ENCODE measurements at regions not wholly inside any gene's neighbourhood (a gene's known extent, or its start where the extent isn't known, plus 50 kb on each side); places are given as distances from the start of the nearest gene placed in this dataset.
"Not testable (repeated sequence)": the region's sequence is repeated elsewhere in the genome, so short reads cannot be mapped to it uniquely, and the experiment has no call there.

DNA sequence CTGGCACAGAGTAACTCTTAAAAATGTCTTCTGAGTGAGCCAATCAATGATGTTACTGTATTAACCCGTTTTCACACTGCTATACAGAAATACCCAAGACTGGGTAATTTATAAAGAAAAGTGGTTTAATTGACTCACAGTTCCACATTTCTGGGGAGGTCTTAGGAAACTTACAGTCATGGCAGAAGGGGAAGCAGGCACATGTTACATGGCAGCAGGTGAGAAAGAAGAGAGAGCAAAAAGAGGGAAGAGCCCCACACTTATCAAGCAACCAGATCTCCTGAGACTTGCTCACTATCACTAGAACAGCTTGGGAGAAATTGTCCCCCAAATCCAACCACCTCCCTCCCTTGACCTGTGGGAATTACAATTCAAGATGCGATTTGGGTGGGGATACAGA is 97.6 kb upstream of the MIR17HG start:
- Histone ChIP-seq H3K4me1 (ENCODE audit: control insufficient read depth in 1 of 2, insufficient read depth in 2 of 2, low read length in 2 of 2) (no peaks in the 10 kb centered on the region), H3K36me3 (ENCODE audit: control insufficient read depth in 1 of 2, insufficient read depth in 2 of 2, low read length in 2 of 2) (no peaks in the 10 kb centered on the region), H3K9me3 (ENCODE audit: control insufficient read depth in 1 of 2, insufficient read depth in 1 of 2, low read depth in 1 of 2, low read length in 2 of 2) (0 out of 4 replicates have a peak, but pooled peaks cover 0 to 4% of the 10 kb centered on the region in 2 experiments), H3K4me2 (ENCODE audit: low read length) (no peak overlapping the region), H3K27me3 (ENCODE audit: insufficient read depth, low read length) (peaks cover 6% of the 10 kb centered on the region), H3K27ac (ENCODE audit: low read depth, low read length) (no peak overlapping the region), H3K79me2 (ENCODE audit: insufficient read depth, low read length) (no peaks in the 10 kb centered on the region), H3K9ac (ENCODE audit: low read length) (no peak overlapping the region), H2AFZ (ENCODE audit: low read depth, low read length, poor library complexity, severe bottlenecking) (no peak overlapping the region), H3K4me3 (replicated peaks in 1 of 2; ENCODE audit: low read depth in 1 of 2, low read length in 2 of 2) (no peak overlapping the region), H4K20me1 (ENCODE audit: insufficient read depth) (no peaks in the 10 kb centered on the region), H3K9me2 (ENCODE audit: insufficient read depth) (no peaks in the 10 kb centered on the region)
- ChIA-PET POLR2A (no interaction called here), CTCF (no interaction called here), RAD21 (ENCODE audit: low non-redundant PET in 1 of 2, low total read pairs in 2 of 2, uncharacterized antibody in 2 of 2, unreplicated experiment in 2 of 2) (no interaction called here)
- DNase-seq (ENCODE audit: low read depth, low spot score) (no peak), ATAC-seq (no peak)
- intact Hi-C loops (cut with micrococcal nuclease) = loop anchor here (5.0 kb wide), 1 partner anchor 118 kb away; no protein-coding TSS in a partner anchor
- no TSS peak for BruUV-seq (replicated peaks)
- TF ChIP-seq FOSL1 (IDR thresholded peaks at IDR 0.05; ENCODE audit: low read depth) (no peak), YY1 (IDR thresholded peaks at IDR 0.05; ENCODE audit: extremely low read depth, insufficient replicate concordance, low read depth, low read length) (no peak), REST (IDR thresholded peaks at IDR 0.05; ENCODE audit: low read depth) (no peak), CEBPB (IDR thresholded peaks at IDR 0.05; ENCODE audit: low read depth) (no peak), CBX3 (IDR thresholded peaks at IDR 0.05; ENCODE audit: low read depth) (no peak)

GRCh38 chr13:91251573-91251972 is 95.9 kb upstream of the MIR17HG start:
- H3K9me2 ChIP-seq (ENCODE audit: insufficient read depth); BruUV-seq (replicated peaks); H3K9ac ChIP-seq (ENCODE audit: low read length); H3K4me3 ChIP-seq (replicated peaks in 1 of 2; ENCODE audit: low read depth in 1 of 2, low read length in 2 of 2); H3K9me3 ChIP-seq (ENCODE audit: control insufficient read depth in 1 of 2, insufficient read depth in 1 of 2, low read depth in 1 of 2, low read length in 2 of 2); H3K79me2 ChIP-seq (ENCODE audit: insufficient read depth, low read length); ATAC-seq; H3K4me1 ChIP-seq (ENCODE audit: control insufficient read depth in 1 of 2, insufficient read depth in 2 of 2, low read length in 2 of 2); H3K27me3 ChIP-seq (ENCODE audit: insufficient read depth, low read length); RAD21 ChIA-PET (ENCODE audit: low non-redundant PET in 1 of 2, low total read pairs in 2 of 2, uncharacterized antibody in 2 of 2, unreplicated experiment in 2 of 2); DNase-seq (ENCODE audit: low read depth, low spot score); H3K4me2 ChIP-seq (ENCODE audit: low read length); H2AFZ ChIP-seq (ENCODE audit: low read depth, low read length, poor library complexity, severe bottlenecking); CTCF ChIA-PET; intact Hi-C loops (cut with micrococcal nuclease); POLR2A ChIA-PET; H3K27ac ChIP-seq (ENCODE audit: low read depth, low read length); H3K36me3 ChIP-seq (ENCODE audit: control insufficient read depth in 1 of 2, insufficient read depth in 2 of 2, low read length in 2 of 2); H4K20me1 ChIP-seq (ENCODE audit: insufficient read depth): not testable (repeated sequence)

All from HCT116 (cell line).